Activated CD4-positive, alpha-beta T cell treated with anti-CD3 and anti-CD28 coated beads, Interleukin-2, amount 10 ng/mL, durations not matched to agents 24 days and 14 days (primary cell): ENCODE measurements at regions not wholly inside any gene's neighbourhood (a gene's known extent, or its start where the extent isn't known, plus 50 kb on each side); places are given as distances from the start of the nearest gene placed in this dataset.
A peak's percentile ranks its signal among the peaks of the same experiment; 100 is the strongest.

ENCODE experiments used
- DNase-seq: peaks from one replicate; pipeline ENCODE4 v3.0.0; 2022
- H3K27ac Mint-ChIP-seq: one replicate; pipeline ENCODE4 v1.8.0; 2022; ENCODE audit warnings: mild to moderate bottlenecking, mixed read lengths
- H3K27me3 Mint-ChIP-seq: one replicate; pipeline ENCODE4 v1.8.0; 2022; ENCODE audit warnings: mixed read lengths
- H3K36me3 Mint-ChIP-seq: one replicate; pipeline ENCODE4 v1.8.0; 2022; ENCODE audit warnings: low read depth, mild to moderate bottlenecking, mixed read lengths
- H3K4me1 Mint-ChIP-seq: one replicate; pipeline ENCODE4 v1.8.0; 2021; ENCODE audit warnings: mixed read lengths
- H3K4me3 Mint-ChIP-seq: one replicate; pipeline ENCODE4 v1.8.0; 2022; ENCODE audit warnings: mild to moderate bottlenecking, moderate library complexity, mixed read lengths
- H3K9me3 Mint-ChIP-seq: one replicate; pipeline ENCODE4 v1.8.0; 2021; ENCODE audit warnings: mixed read lengths
- intact Hi-C: fragments of 100-400 bp; cut with micrococcal nuclease; formaldehyde crosslinking; loops from one replicate; pipeline ENCODE4 v1.15.1; 2023

- H3K36me3 Mint-ChIP-seq, result no peaks in the 10 kb centered on the region
- H3K27ac Mint-ChIP-seq, result no peak overlapping the region
- no peak overlapping the region for H3K4me3 Mint-ChIP-seq
- no peaks in the 10 kb centered on the region for H3K9me3 Mint-ChIP-seq
- no peaks in the 10 kb centered on the region for H3K4me1 Mint-ChIP-seq
- H3K27me3 Mint-ChIP-seq, result peaks cover 4% of the 10 kb centered on the region
- no peak for DNase-seq
- intact Hi-C loops, result no loop called here
Observed at GRCh38 chr18:24586662-24587360, 126.4 kb downstream of the HRH4 start.

- intact Hi-C loops, result no loop called here
- Mint-ChIP-seq H3K27me3 (peaks cover 4% of the 10 kb centered on the region), H3K4me1 (no peaks in the 10 kb centered on the region), H3K4me3 (no peak overlapping the region), H3K36me3 (no peaks in the 10 kb centered on the region), H3K9me3 (no peaks in the 10 kb centered on the region), H3K27ac (no peak overlapping the region)
- no peak for DNase-seq
Observed at GRCh38 chr18:24588440-24588839, 128.0 kb downstream of the HRH4 start.

- Mint-ChIP-seq H3K27me3 (no peaks in the 10 kb centered on the region), H3K4me1 (no peaks in the 10 kb centered on the region), H3K27ac (no peak overlapping the region), H3K9me3 (no peaks in the 10 kb centered on the region), H3K36me3 (no peaks in the 10 kb centered on the region), H3K4me3 (no peak overlapping the region)
- intact Hi-C loops, result no loop called here
- no peak for DNase-seq
Observed at GRCh38 chr18:24590946-24591345, 130.5 kb downstream of the HRH4 start.

GRCh38 chr18:24593401-24593800 lies 133.0 kb downstream of the HRH4 start:
- no peaks in the 10 kb centered on the region for H3K4me1 Mint-ChIP-seq
- H3K4me3 Mint-ChIP-seq, result no peak overlapping the region
- intact Hi-C loops, result no loop called here
- no peak overlapping the region for H3K27ac Mint-ChIP-seq
- peaks cover 3% of the 10 kb centered on the region for H3K27me3 Mint-ChIP-seq
- no peaks in the 10 kb centered on the region for H3K9me3 Mint-ChIP-seq
- H3K36me3 Mint-ChIP-seq, result no peaks in the 10 kb centered on the region
- no peak for DNase-seq

- Mint-ChIP-seq H3K4me3 (no peak overlapping the region), H3K27me3 (peaks cover 4% of the 10 kb centered on the region), H3K36me3 (no peaks in the 10 kb centered on the region), H3K27ac (no peak overlapping the region), H3K9me3 (no peaks in the 10 kb centered on the region), H3K4me1 (no peaks in the 10 kb centered on the region)
- DNase-seq, result no peak
- intact Hi-C loops, result no loop called here
Observed at GRCh38 chr18:24593886-24594285, 133.4 kb downstream of the HRH4 start.

GRCh38 chr18:24595561-24596031 lies 135.2 kb downstream of the HRH4 start:
- Mint-ChIP-seq H3K9me3 (no peaks in the 10 kb centered on the region), H3K36me3 (no peaks in the 10 kb centered on the region), H3K4me1 (no peaks in the 10 kb centered on the region), H3K27me3 (peaks cover 7% of the 10 kb centered on the region), H3K27ac (no peak overlapping the region), H3K4me3 (no peak overlapping the region)
- no peak for DNase-seq
- intact Hi-C loops, result no loop called here

GRCh38 chr18:24600076-24600654 lies 139.7 kb downstream of the HRH4 start:
- intact Hi-C loops, result loop anchor here (1.0 kb wide), 1 partner anchor 126 kb away; no protein-coding TSS in a partner anchor
- peak; percentile 58 for DNase-seq
- Mint-ChIP-seq H3K4me3 (no peak overlapping the region), H3K4me1 (no peaks in the 10 kb centered on the region), H3K27me3 (peaks cover 7% of the 10 kb centered on the region), H3K27ac (no peak overlapping the region), H3K9me3 (no peaks in the 10 kb centered on the region), H3K36me3 (no peaks in the 10 kb centered on the region)

- no peaks in the 10 kb centered on the region for H3K4me1 Mint-ChIP-seq
- intact Hi-C loops, result no loop called here
- DNase-seq, result peak; percentile 35
- H3K36me3 Mint-ChIP-seq, result no peaks in the 10 kb centered on the region
- H3K27me3 Mint-ChIP-seq, result peaks cover 7% of the 10 kb centered on the region
- H3K9me3 Mint-ChIP-seq, result no peaks in the 10 kb centered on the region
- no peak overlapping the region for H3K4me3 Mint-ChIP-seq
- no peak overlapping the region for H3K27ac Mint-ChIP-seq
Observed at GRCh38 chr18:24601585-24601984, 141.1 kb downstream of the HRH4 start.

- intact Hi-C loops, result no loop called here
Observed at GRCh38 chr18:24602201-24602600, 141.8 kb downstream of the HRH4 start.

GRCh38 chr18:24603151-24603550 lies 142.7 kb downstream of the HRH4 start:
- peaks cover 5% of the 10 kb centered on the region for H3K27me3 Mint-ChIP-seq
- no peaks in the 10 kb centered on the region for H3K36me3 Mint-ChIP-seq
- no peak overlapping the region for H3K27ac Mint-ChIP-seq
- intact Hi-C loops, result no loop called here
- no peaks in the 10 kb centered on the region for H3K4me1 Mint-ChIP-seq
- H3K4me3 Mint-ChIP-seq, result no peak overlapping the region
- H3K9me3 Mint-ChIP-seq, result no peaks in the 10 kb centered on the region
- peak; percentile 20 for DNase-seq

More at GRCh38 chr18:24602201-24602600, 141.8 kb downstream of the HRH4 start:
- Mint-ChIP-seq H3K36me3 (no peaks in the 10 kb centered on the region), H3K4me1 (no peaks in the 10 kb centered on the region), H3K4me3 (no peak overlapping the region), H3K27me3 (peaks cover 7% of the 10 kb centered on the region), H3K27ac (no peak overlapping the region), H3K9me3 (no peaks in the 10 kb centered on the region)
- peak; percentile 34 for DNase-seq

GRCh38 chr18:24605444-24605843 lies 145.0 kb downstream of the HRH4 start:
- Mint-ChIP-seq H3K27me3 (no peaks in the 10 kb centered on the region), H3K36me3 (no peaks in the 10 kb centered on the region), H3K9me3 (no peaks in the 10 kb centered on the region), H3K4me1 (no peaks in the 10 kb centered on the region), H3K4me3 (no peak overlapping the region), H3K27ac (no peak overlapping the region)
- intact Hi-C loops, result no loop called here
- no peak for DNase-seq

GRCh38 chr18:24609254-24609653 lies 148.8 kb downstream of the HRH4 start:
- Mint-ChIP-seq H3K27me3 (no peaks in the 10 kb centered on the region), H3K27ac (no peak overlapping the region)
- intact Hi-C loops, result no loop called here

GRCh38 chr18:24611075-24611474 lies 150.6 kb downstream of the HRH4 start:
- Mint-ChIP-seq H3K36me3 (no peaks in the 10 kb centered on the region), H3K4me3 (no peak overlapping the region), H3K27ac (no peak overlapping the region), H3K27me3 (no peaks in the 10 kb centered on the region), H3K4me1 (no peaks in the 10 kb centered on the region), H3K9me3 (no peaks in the 10 kb centered on the region)
- DNase-seq, result no peak
- intact Hi-C loops, result no loop called here

More at GRCh38 chr18:24609254-24609653, 148.8 kb downstream of the HRH4 start:
- no peaks in the 10 kb centered on the region for H3K9me3 Mint-ChIP-seq
- H3K36me3 Mint-ChIP-seq, result no peaks in the 10 kb centered on the region
- no peak overlapping the region for H3K4me3 Mint-ChIP-seq
- no peaks in the 10 kb centered on the region for H3K4me1 Mint-ChIP-seq
- no peak for DNase-seq

GRCh38 chr18:24613896-24614640 lies 153.6 kb downstream of the HRH4 start:
- no peaks in the 10 kb centered on the region for H3K36me3 Mint-ChIP-seq
- intact Hi-C loops, result no loop called here
- DNase-seq, result no peak
- no peaks in the 10 kb centered on the region for H3K4me1 Mint-ChIP-seq
- no peak overlapping the region for H3K27ac Mint-ChIP-seq
- no peaks in the 10 kb centered on the region for H3K27me3 Mint-ChIP-seq
- H3K9me3 Mint-ChIP-seq, result no peaks in the 10 kb centered on the region
- no peak overlapping the region for H3K4me3 Mint-ChIP-seq
